Spleen (tissue), 7 donors: ENCODE measurements at regions not wholly inside any gene's neighbourhood (a gene's known extent, or its start where the extent isn't known, plus 50 kb on each side); places are given as distances from the start of the nearest gene placed in this dataset.

Experiments
- CTCF ChIP-seq, 11 experiments: fragments of 200-600 bp in 7 of 11; fragments of 450-650 bp in 4 of 11; sonication (generic) in 4 of 11; IDR thresholded peaks in 8 of 11; conservative IDR thresholded peaks in 3 of 11; 1 replicate in 7 of 11; 2 replicates in 4 of 11; pipeline versions ENCODE4 v1.4.0 to v1.8.0; 2016 to 2021; ENCODE audit warnings: antibody characterized with exemption in 11 of 11, inconsistent platforms in 4 of 11, mild to moderate bottlenecking in 1 of 11
- POLR2A ChIP-seq, 3 donors: fragments of 450-650 bp; IDR thresholded peaks; one replicate each; pipeline ENCODE4 v1.5.1; 2017; ENCODE audit warnings: antibody characterized with exemption in 3 of 3, mild to moderate bottlenecking in 1 of 3
- donor health status: DM: no; HTN: no; CAD: no; lungs with moderate emphysema.
- donor health status: DM: no; HTN: no; CAD: no.
- donor health status: DM: no; HTN: no; CAD: no.

GRCh38 chr15:35691173-35691761, 145.3 kb upstream of the DPH6 start:
- TF ChIP-seq CTCF (IDR thresholded peaks at IDR 0.05 in 8 of 11, conservative IDR thresholded peaks at IDR 0.05 in 3 of 11) = no peak
- no peak for TF ChIP-seq POLR2A (IDR thresholded peaks at IDR 0.05)
